CMK (cell line): ENCODE measurements at regions not wholly inside any gene's neighbourhood (a gene's known extent, or its start where the extent isn't known, plus 50 kb on each side); places are given as distances from the start of the nearest gene placed in this dataset.

Source experiments
- DNase-seq: peaks from one replicate; pipeline ENCODE4 v3.0.0-alpha.2; 2010; ENCODE audit warnings: low read depth

DNA sequence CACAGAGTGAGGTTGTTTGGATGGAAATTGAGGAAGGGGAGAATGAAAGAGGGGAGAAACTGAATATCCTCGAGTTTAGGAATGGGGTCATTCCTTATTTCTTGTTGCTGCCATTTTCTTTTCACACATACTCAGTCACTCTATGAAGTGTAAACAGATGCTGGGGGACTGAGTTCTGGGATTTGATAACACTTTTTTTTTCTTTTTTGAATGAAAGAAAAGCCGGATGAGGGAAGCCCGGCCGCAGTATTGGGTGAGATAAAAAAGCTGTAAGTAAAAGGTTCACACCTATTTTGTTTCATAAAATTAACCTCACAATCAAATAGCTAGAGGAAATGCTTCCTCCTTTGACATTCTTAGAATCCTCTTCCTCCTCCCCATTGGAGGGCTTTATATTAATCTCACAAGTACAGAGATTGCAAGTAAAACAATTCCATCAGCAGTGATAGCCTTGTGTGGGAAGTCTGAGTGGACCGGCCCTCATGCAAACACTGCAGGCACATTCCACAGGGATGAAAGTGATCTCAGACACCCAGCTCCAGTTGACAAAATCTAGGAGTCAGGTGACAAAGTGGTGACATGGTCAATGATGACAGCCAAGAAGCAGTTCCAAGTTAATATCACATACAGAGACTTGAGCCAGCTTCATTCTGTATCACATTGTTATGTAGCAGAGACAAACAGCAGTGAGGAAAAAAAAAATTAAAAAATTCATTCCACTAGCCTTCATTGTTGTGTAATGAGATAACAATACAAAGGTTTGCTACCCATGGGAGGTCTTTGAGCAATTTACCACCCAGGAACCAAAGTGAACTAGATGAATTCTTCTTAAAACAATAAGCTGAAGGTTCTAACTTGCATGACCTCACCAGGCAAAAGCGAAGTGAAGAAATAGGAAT, 391.1 kb upstream of the HSF2 start:
- DNase-seq, result no peak

DNA sequence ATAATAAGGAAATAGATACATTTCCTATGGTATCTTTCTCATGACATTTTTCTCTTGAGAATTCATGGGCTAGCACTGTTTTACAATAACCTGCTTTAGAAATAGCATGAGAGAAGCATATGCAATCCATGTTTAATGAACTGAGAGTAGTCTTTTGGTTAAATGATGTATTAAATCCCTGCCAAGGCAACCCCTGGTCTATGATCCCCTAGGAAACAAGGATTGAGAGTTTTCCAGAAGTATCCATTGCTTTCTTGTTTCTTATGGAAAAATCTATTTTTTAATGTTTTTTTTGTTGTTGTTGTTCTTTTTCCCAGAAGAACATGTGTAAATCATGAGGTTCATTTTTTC, 390.5 kb upstream of the HSF2 start:
- DNase-seq, result no peak

GRCh38 chr6:122012578-122012977, 386.9 kb upstream of the HSF2 start:
- DNase-seq, result no peak

- DNase-seq, result no peak
Measured at GRCh38 chr6:122014961-122015360, 384.5 kb upstream of the HSF2 start.

DNA sequence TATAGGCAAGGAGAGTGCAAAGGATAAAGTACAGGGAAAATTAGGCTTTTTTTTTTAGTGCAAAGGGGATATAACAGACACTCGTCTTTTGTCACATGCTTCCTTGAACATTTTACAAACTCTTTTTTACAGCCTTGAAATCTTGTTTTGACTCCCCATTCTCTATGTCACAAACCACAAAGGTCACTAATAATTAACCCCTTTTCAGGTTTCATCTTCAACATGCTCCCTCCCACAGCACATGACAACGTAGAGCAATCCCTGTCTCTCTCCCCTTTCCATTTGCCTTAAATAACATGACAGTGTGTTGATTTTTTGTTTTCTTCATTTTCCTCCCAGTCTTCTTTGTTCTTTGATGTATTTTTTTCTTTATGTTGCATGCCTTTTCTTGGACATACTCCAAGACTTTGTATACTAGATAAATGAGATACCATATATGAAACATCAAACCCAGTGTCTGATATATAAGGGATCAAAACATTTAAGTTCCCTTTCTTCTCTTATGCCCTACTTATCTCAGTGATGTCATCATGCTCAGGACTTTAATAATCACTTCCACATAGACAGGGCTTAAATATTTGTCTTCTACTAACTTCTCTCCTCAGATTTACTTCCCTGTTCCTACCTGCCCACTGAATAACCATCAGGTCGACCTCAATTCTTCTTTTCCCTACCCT, 378.7 kb upstream of the HSF2 start:
- DNase-seq, result no peak

GRCh38 chr6:122025104-122025503, 374.3 kb upstream of the HSF2 start:
- no peak for DNase-seq

DNA sequence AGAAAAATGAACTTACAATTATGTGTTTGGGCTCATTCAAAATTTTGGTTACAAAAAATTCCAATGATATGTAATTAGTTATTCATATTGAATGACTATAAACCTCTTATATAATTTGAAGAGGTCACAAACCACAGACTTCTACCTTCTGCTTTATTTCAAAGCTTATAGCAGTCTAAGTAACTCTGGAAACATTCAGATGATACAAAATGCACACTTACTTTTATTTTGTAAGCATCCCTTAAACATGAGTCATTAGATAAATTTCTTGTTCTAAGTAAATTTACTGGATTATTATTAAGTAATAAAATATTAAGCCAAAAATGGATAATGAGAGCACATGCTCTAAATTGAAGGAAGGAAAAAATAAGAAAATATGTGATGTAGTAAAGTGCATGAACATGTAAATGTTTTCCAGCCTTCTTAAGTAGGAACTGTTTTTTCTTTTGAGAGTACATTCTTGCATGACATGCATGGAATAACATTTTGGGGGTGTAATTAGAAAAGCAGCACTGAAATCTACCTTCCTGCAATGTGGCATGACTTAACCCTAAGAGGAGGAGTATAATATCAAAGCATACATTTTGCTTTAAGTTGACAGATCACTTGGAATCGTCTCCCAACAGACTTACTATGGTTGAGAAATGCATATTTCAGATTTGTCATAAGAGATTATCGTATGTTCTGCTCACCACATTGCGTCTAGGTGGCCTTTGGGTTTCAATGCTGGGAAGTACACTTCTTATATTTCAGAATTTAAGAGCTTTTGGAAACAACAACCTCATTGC, 372.7 kb upstream of the HSF2 start:
- no peak for DNase-seq

- no peak for DNase-seq
Measured at GRCh38 chr6:122028933-122029522, 370.4 kb upstream of the HSF2 start.

DNA sequence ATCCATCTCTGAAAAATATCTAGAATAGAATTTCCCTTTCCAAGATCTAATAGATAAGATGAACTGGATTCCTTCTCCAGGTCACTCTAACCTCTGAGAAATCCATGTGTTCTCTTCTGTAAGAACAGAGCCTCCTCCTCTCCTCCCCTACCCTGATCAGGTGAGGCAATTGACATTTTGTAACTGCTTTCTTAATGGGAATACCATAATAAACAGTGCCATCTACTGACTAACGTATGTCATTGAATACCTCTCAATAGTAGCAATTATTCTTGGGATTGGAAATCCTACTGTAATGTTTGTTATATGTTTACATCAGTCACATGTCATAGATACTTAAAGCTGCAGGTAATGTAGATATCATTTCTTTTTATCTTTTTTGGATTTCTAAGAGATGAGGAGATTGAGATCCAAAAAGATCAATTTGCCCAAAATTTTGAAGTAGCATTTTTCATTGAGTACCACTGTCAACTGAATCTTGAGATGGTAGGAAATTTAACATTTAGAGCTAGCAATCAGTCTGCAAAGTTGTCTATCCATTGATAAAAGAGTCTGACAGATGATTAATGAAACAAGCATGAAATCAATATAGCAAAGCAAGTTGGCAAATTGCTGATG, 365.8 kb upstream of the HSF2 start:
- no peak for DNase-seq

- DNase-seq, result no peak
Measured at GRCh38 chr6:122035173-122035572, 364.3 kb upstream of the HSF2 start.

- no peak for DNase-seq
Measured at GRCh38 chr6:122040261-122040660, 359.2 kb upstream of the HSF2 start.

- DNase-seq, result no peak
Measured at GRCh38 chr6:122042380-122042779, 357.1 kb upstream of the HSF2 start.

- no peak for DNase-seq
Measured at GRCh38 chr6:122042960-122043735, 356.3 kb upstream of the HSF2 start.

DNA sequence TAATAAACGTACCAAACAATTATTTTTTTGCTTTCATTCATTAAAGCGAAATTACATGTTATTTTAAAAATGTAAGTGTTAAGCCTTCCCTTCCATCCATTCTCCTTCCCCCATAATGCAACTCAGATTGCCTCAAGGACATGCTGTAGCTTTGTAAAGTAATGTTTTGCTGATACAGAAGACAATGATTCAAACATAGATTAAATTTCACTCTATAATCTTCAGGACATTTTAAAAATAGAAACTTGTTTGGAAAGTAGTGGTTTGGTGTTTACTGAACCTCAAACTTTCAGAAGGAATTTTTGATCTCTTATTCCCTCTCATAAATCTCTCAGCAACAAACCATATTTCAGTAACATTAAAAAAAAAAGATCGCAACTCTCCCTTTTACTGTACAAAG, 350.9 kb upstream of the HSF2 start:
- DNase-seq, result no peak

- no peak for DNase-seq
Measured at GRCh38 chr6:122049341-122049740, 350.1 kb upstream of the HSF2 start.

DNA sequence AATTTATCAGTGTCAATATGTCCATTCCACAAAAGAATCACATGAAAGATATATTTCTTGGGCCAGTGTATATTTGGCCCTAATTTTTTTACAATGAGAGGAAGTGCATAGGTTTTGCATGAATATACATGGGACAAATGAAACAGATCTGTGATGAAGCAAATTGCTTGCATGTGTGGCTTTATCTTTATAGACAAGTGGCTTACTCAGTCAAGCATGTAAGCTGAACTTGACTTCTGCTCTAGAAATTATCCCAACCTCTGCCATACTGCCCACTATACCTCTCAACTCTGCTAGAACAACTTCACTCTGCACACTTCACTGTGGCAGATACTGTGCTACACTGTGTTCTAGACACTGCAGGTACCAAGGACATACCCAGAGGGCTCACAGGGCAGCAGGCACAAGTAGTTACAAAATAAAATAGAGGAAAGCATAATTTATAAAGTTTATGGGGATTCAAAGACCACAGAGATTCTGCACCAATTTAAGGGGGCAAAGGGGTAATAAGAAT, 349.2 kb upstream of the HSF2 start:
- no peak for DNase-seq

- DNase-seq, result no peak
Measured at GRCh38 chr6:122052346-122052900, 347.0 kb upstream of the HSF2 start.

DNA sequence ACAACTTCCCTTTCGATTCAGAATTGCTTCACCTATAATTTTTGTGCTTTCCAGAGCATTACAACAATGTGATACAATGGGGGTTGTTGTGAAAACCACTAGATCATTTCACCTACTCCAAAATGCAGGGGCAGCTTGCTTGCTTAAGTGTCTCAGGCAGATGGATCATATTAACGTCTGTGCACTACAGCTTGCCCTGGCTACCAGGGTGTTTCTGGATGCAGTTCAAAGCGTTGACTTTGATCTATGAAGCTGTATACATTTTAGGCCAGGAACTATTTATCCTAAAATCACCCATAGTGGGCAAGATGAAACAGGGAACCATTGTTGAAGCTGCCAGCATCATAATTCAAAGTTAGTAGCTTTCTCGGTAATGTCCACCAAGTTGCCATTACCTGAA, 339.5 kb upstream of the HSF2 start:
- DNase-seq, result no peak

DNA sequence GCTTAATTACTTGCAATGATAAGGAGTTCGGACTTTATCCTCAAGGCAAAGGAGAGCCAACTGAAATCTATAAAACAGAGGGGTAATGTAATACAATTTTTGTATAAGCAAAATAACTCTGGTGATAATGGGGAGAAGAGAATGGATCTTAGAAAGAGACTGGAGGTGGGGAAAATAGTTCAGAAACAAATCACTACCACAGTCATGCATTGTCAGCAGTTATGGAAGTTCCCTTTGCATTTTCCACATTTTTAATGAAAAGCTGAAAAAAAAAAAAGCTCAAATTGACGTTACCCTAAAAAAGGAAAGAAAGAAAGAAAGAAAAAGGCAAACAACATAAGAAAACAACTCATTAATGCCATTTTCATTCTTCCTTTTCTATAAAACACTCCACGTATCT, 337.6 kb upstream of the HSF2 start:
- no peak for DNase-seq

DNA sequence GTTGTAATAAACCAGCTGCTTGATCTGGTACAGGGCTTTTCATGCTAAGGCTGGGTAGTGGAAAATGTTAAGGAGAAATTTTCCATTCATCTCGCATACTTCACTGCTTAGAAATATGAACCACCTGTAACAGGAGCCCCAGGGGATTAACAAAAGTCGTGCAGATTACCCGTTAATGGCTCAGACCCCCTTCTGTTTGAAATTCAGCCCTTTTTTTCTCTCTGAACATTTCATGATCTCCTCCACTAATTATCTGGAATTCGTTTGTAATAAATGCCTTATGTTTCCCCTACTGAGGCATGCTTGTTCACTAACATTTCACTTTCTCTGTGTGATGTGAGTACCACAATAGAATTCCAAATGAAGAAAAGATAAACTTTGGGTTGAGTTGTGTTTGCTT, 336.4 kb upstream of the HSF2 start:
- DNase-seq, result no peak

GRCh38 chr6:122063761-122064160, 335.7 kb upstream of the HSF2 start:
- no peak for DNase-seq
